NK-92 treated with Interleukin-12 subunit alpha and Interleukin-12 subunit beta, amount 100 ng/mL, for 24 hours (cell line): ENCODE measurements at regions not wholly inside any gene's neighbourhood (a gene's known extent, or its start where the extent isn't known, plus 50 kb on each side); places are given as distances from the start of the nearest gene placed in this dataset.

Experiments used
- DNase-seq: peaks from one replicate; lab custom pipeline; 2025; lab: John Stamatoyannopoulos, UW

GRCh38 chr2:180208841-180209240 is 201.7 kb upstream of the CWC22 start:
- no peak for DNase-seq

- DNase-seq: no peak
Observed at GRCh38 chr2:180205621-180206235, 198.6 kb upstream of the CWC22 start.

- DNase-seq: no peak
Observed at GRCh38 chr2:180203972-180204371, 196.9 kb upstream of the CWC22 start.

- DNase-seq: no peak
Observed at GRCh38 chr2:180202467-180202951, 195.4 kb upstream of the CWC22 start.

DNA sequence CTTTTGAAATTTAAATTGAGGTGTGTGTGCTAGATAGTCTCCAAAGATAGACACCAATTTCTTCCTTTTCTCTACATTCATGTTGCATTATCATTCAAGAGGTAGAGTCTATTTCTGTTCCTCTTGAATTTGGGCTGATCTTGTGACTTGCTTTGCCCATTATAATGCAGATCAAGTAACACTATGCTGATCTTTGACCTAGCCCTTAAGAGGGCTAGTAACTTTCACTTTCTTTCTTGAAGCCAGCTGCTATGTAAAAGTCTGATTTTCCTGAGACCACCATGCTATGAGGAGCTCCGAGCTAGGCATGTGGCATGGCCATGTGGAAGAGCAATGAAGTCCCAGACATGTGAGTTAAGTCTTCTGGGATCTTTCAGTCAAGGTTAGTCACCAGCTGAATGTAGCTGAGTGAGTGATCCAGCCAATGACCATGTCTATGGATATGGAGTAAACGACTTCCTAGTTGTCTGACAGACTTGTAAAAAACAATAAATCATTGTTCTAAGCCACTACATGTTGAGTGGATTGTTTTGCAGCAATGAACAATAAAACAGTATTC is 189.4 kb upstream of the CWC22 start:
- no peak for DNase-seq

DNA sequence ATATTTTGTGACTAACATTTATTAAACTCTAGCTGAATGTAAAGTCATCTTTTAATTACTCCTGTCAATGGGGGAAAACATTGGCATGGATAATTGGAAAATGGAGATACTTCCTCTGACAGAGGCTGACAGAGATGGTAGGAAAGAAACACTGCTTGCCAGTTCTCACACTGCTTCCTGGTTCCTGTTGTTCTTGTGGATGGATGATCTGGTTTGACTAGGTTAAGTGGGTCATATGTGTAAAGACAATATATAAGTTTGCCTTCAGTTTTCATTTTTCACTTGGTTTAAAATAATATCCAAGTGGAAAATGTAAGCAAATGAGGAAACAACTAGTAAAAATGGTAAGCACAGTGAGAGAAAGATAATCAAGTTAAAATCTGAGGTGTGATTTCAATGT is 188.8 kb upstream of the CWC22 start:
- no peak for DNase-seq

DNA sequence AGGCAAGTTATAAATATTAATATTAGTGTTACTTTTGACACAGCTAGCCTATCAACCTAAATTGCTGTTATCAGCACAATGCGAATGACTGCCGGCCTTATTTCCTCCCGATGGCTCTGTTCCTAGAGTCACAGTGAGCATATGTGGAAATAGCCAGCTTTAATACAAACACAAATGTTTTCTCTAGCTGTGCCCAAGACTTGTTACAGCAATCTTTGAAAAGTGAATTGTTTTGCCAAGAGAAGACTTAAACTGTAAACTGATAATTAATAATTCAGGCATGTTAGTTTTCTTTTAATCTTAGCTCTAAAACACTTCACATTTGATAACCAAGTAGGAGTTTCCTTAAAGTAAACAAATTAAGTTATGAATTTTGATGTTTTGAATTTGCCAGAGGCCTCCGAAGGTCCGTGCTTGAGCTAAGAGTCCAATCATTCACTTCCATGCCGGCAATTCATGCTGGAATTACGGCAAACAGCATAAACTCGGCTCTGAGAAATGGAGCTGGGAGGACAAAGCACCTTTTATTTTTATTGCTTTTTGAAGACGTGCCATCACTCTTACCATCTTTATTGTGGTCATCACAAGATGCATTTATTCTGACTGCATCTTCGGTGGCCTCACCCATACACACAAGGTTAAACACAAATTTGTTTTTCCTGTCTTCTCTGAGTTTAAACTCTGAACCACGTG is 184.5 kb upstream of the CWC22 start:
- no peak for DNase-seq

- no peak for DNase-seq
Observed at GRCh38 chr2:180190851-180191250, 183.8 kb upstream of the CWC22 start.

DNA sequence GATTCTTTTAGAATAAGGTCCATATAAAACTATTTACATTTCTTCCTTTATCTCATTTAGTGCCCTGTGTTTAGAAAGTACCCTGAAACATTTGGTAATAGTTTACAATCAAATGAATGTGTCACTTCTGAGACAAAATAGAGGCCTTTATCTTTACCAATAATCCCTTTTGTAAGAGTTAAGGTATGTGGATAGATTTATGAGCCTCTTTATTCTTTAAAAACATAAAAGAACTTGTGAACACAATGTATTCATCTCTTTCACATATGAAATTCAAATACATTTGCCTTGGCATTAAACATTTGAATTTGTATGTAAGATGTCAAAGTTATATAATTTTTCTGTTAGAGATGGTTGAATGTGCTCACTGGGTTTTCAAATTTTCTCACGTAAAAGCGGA is 180.5 kb upstream of the CWC22 start:
- no peak for DNase-seq

DNA sequence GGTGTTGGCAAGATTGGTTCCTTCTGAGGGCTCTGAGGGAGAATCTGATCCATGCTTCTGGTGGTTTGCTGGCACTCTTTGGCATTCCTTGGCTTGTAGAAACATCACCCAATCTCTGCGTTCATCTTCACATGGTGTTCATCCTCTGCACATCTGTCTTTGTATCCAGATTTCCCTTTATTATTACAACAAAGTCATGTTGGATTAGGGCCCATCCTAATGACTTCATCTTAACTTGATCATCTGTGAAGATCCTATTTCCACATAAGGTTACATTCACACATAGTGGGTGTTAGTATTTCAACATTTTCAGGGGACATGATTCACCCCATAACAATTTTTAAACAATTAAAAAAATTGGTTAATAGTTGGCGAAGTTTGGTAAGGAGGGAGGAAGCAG is 177.4 kb upstream of the CWC22 start:
- DNase-seq: no peak

DNA sequence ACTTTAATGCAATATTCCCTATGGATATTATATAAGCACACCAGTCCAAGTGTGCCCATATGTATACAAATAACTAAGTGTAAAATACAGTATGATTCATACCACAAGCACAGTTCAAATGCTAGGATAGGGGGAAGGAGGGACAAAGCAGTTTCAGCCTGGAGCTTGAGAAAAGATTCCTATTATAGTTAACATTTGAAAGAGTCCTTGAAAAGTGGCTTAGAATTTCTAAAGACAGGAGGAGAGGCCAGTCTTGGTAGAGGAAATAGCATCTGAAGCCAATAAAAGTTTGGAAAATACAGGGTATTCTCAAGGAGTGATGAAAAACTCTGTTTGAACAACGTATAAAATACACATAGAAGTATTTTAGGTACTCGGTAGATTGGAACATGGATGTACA is 173.4 kb upstream of the CWC22 start:
- DNase-seq: no peak

DNA sequence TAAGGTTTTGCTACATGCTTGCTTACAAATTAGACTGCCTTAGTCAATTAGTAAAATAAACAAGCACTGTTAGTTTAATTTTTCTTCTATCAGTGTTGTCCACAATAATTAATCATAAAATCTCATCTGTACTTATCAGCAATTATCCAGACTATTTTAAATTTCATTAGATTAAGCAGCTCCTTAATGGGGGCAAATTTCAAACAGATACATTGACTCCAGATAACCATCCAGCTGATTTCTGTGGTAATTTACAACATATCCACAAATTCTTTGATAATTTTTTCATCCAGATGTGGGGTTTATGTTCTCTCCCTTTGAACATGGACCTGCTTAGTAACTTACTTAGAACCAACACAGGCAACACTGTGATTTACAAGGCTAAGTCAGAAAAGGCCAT is 170.4 kb upstream of the CWC22 start:
- DNase-seq: no peak

GRCh38 chr2:180175736-180176135 is 168.6 kb upstream of the CWC22 start:
- no peak for DNase-seq

DNA sequence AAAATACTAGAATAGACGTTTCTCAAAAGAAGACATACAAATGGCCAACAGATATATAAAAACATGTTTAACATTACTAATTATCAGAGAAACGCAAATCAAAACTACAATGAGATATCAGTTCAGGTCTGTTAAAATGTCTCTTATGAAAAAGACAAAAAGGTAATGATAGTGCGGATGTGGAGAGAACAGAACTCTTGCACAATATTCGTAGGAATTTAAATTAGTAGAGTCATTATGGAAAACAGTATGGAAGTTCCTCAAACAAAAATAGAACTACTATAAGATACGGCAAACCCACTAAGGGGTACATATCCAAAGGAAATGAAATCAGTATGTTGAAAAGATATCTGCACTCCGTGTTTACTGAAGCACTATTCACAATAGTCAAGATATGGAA is 167.5 kb upstream of the CWC22 start:
- no peak for DNase-seq

DNA sequence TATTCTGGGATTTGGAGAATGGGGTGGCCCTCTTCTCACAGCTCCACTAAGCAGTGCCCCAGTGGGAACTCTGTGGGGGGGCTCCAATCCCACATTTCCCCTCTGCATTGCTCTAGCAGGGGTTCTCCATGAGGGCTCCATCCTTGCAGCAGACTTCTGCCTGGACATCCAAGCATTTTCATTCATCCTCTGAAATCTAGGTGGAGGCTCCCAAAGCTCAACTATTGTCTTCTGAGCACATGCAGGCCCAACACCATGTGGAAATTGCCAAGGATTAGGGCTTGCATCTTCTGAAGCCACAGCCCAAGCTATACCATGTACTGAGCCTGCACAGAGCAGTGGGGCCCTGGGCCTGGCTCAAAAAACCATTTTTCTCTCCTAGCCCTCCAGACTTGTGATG is 162.4 kb upstream of the CWC22 start:
- DNase-seq: no peak

DNA sequence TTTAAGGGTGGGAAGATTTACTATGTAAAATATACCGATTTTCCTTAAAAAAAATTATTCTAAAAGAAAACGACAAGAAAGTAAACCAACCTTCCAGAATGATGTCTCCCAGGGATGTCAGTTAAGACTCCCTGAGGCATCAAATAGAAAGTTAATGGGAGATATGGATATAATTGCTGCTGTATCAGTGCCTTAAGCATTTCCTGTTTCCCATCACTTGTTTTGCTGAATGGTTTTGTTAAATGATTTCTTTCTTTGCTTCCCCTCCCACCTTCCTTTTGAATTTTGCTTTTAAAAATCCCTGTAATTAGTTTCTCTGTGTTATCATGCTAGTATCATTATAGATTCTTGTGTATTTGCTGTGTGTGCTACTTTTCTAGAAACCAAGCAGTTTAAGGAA is 154.3 kb upstream of the CWC22 start:
- no peak for DNase-seq

GRCh38 chr2:180159921-180160320 is 152.8 kb upstream of the CWC22 start:
- DNase-seq: no peak

GRCh38 chr2:180158961-180159360 is 151.9 kb upstream of the CWC22 start:
- DNase-seq: no peak

GRCh38 chr2:180156651-180157050 is 149.6 kb upstream of the CWC22 start:
- DNase-seq: no peak

GRCh38 chr2:180150606-180151005 is 143.5 kb upstream of the CWC22 start:
- no peak for DNase-seq

DNA sequence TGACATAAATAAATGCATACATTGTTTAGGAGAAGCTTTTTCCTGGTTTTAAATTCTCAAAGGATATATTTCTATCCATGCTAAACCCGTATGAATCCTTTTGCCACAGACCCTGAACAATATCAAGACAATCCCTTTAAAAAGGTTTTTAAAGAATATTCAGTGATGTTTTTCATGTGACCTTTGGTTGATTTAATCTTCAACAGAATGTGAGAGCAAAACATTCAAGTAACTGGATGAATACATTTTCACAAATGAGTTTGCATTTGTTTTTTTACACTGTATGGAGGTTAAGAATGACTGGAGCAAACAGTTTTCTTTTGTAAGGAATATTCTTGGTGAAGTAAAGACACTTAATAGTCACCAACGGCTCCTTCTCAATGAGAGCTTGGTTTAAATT is 139.4 kb upstream of the CWC22 start:
- DNase-seq: no peak

- no peak for DNase-seq
Observed at GRCh38 chr2:180146114-180146513, 139.0 kb upstream of the CWC22 start.

DNA sequence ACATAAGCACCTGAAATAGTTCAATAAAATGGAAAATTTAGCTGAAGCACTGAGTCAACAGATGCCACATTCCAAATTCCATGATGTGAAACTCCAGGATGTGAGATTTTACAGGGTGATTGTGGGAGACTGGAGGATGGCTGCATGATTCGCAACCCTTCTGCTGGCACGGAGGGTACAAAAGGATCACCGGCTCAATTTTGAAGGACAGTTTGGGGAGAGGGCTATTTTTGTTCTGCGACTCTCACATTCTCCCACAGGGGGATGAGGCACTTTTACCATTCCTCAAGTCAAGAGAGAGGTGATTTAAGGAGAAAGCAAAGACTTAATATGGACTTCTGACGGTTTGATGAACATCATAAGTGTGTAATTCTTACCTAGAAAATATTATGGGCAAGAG is 138.1 kb upstream of the CWC22 start:
- DNase-seq: no peak

GRCh38 chr2:180144338-180144813 is 137.3 kb upstream of the CWC22 start:
- no peak for DNase-seq
